ENCODE measurements at regions not wholly inside any gene's neighbourhood (a gene's known extent, or its start where the extent isn't known, plus 50 kb on each side); places are given as distances from the start of the nearest gene placed in this dataset.

GRCh38 chr4:123891881-123892280 lies 495.3 kb downstream of the SPRY1 start:
- no peak overlapping the region for H3K4me3 ChIP-seq (ENCODE audit: low read depth, low read length)
- no peak for TF ChIP-seq CTCF (IDR thresholded peaks at IDR 0.05; ENCODE audit: insufficient read depth, low read depth, low read length, missing control alignments)
- no peak for DNase-seq (ENCODE audit: low read depth)

GRCh38 chr4:123892368-123892976 lies 495.9 kb downstream of the SPRY1 start:
- H3K4me3 ChIP-seq (ENCODE audit: low read depth, low read length) = no peak overlapping the region
- DNase-seq (ENCODE audit: low read depth) = no peak
- no peak for TF ChIP-seq CTCF (IDR thresholded peaks at IDR 0.05; ENCODE audit: insufficient read depth, low read depth, low read length, missing control alignments)

GRCh38 chr4:123893011-123893981 lies 496.7 kb downstream of the SPRY1 start:
- no peak overlapping the region for H3K4me3 ChIP-seq (ENCODE audit: low read depth, low read length)
- TF ChIP-seq CTCF (IDR thresholded peaks at IDR 0.05; ENCODE audit: insufficient read depth, low read depth, low read length, missing control alignments) = no peak
- no peak for DNase-seq (ENCODE audit: low read depth)

GRCh38 chr4:123896446-123897071 lies 500.0 kb downstream of the SPRY1 start:
- no peak overlapping the region for H3K4me3 ChIP-seq (ENCODE audit: low read depth, low read length)
- DNase-seq (ENCODE audit: low read depth) = no peak
- TF ChIP-seq CTCF (IDR thresholded peaks at IDR 0.05; ENCODE audit: insufficient read depth, low read depth, low read length, missing control alignments) = no peak

GRCh38 chr4:123898946-123899666 lies 502.5 kb downstream of the SPRY1 start:
- no peak overlapping the region for H3K4me3 ChIP-seq (ENCODE audit: low read depth, low read length)
- DNase-seq (ENCODE audit: low read depth) = no peak
- TF ChIP-seq CTCF (IDR thresholded peaks at IDR 0.05; ENCODE audit: insufficient read depth, low read depth, low read length, missing control alignments) = no peak

GRCh38 chr4:123904882-123905281 lies 508.3 kb downstream of the SPRY1 start:
- TF ChIP-seq CTCF (IDR thresholded peaks at IDR 0.05; ENCODE audit: insufficient read depth, low read depth, low read length, missing control alignments) = no peak
- no peak overlapping the region for H3K4me3 ChIP-seq (ENCODE audit: low read depth, low read length)
- DNase-seq (ENCODE audit: low read depth) = no peak

Data from GM12865 (cell line).